Mucosa of rectum (tissue), 2 donors: ENCODE measurements at regions not wholly inside any gene's neighbourhood (a gene's known extent, or its start where the extent isn't known, plus 50 kb on each side); places are given as distances from the start of the nearest gene placed in this dataset.
"Not testable (repeated sequence)": the region's sequence is repeated elsewhere in the genome, so short reads cannot be mapped to it uniquely, and the experiment has no call there.

ENCODE experiments used
- H3K27ac ChIP-seq, 2 donors: one replicate each; pipeline ENCODE4 v1.7.0; 2013; ENCODE audit warnings: inconsistent platforms in 2 of 2, low read depth in 2 of 2, low read length in 2 of 2
- H3K27me3 ChIP-seq, 2 donors: one replicate each; pipeline ENCODE4 v1.7.0; 2013; ENCODE audit warnings: low read length in 2 of 2; ENCODE audit not compliant: control insufficient read depth in 2 of 2, insufficient read depth in 2 of 2
- H3K36me3 ChIP-seq, 2 donors: one replicate each; pipeline ENCODE4 v1.7.0; 2013; ENCODE audit warnings: low read length in 2 of 2; ENCODE audit not compliant: control insufficient read depth in 2 of 2, insufficient read depth in 2 of 2
- H3K4me1 ChIP-seq, 2 donors: one replicate each; pipeline ENCODE4 v1.7.0; 2013; ENCODE audit warnings: low read length in 2 of 2, mild to moderate bottlenecking in 1 of 2; ENCODE audit not compliant: control insufficient read depth in 2 of 2, insufficient read depth in 2 of 2
- H3K4me3 ChIP-seq, 2 donors: one replicate each; pipeline ENCODE4 v1.7.0; 2013; ENCODE audit warnings: low read length in 2 of 2
- H3K9ac ChIP-seq, 2 donors: one replicate each; pipeline ENCODE4 v1.7.0; 2013; ENCODE audit warnings: low read length in 2 of 2, low read depth in 1 of 2, mild to moderate bottlenecking in 1 of 2
- H3K9me3 ChIP-seq, 2 donors: one replicate each; pipeline ENCODE4 v1.7.0; 2013; ENCODE audit warnings: low read length in 2 of 2; ENCODE audit not compliant: control insufficient read depth in 2 of 2
- donor health status: healthy.
- donor health status: Normal muscosa, but diverticular disease.

- Histone ChIP-seq H3K27me3 (no peaks in the 10 kb centered on the region), H3K27ac (no peak overlapping the region), H3K4me3 (no peak overlapping the region), H3K36me3 (no peaks in the 10 kb centered on the region), H3K9ac (no peak overlapping the region), H3K9me3 (peaks cover 0 to 3% of the 10 kb centered on the region in 2 donors), H3K4me1 (no peaks in the 10 kb centered on the region)
Observed at GRCh38 chr3:64380546-64380945, 155.3 kb upstream of the PRICKLE2 start.

GRCh38 chr3:64379221-64379620 is 154.0 kb upstream of the PRICKLE2 start:
- Histone ChIP-seq H3K27me3 (no peaks in the 10 kb centered on the region), H3K9ac (no peak overlapping the region), H3K27ac (peak overlapping the region in 1 of 2 donors; percentile 39), H3K4me1 (no peaks in the 10 kb centered on the region), H3K9me3 (peaks cover 0 to 3% of the 10 kb centered on the region in 2 donors), H3K36me3 (no peaks in the 10 kb centered on the region), H3K4me3 (no peak overlapping the region)

GRCh38 chr3:64377942-64378341 is 152.7 kb upstream of the PRICKLE2 start:
- H3K4me1 ChIP-seq: no peaks in the 10 kb centered on the region
- no peaks in the 10 kb centered on the region for H3K27me3 ChIP-seq
- H3K36me3 ChIP-seq: no peaks in the 10 kb centered on the region
- H3K9me3 ChIP-seq: peaks cover 0 to 3% of the 10 kb centered on the region in 2 donors
- H3K27ac ChIP-seq: no peak overlapping the region
- H3K4me3 ChIP-seq: no peak overlapping the region
- H3K9ac ChIP-seq: no peak overlapping the region

GRCh38 chr3:64375737-64376136 is 150.5 kb upstream of the PRICKLE2 start:
- no peaks in the 10 kb centered on the region for H3K27me3 ChIP-seq
- no peaks in the 10 kb centered on the region for H3K36me3 ChIP-seq
- no peak overlapping the region for H3K4me3 ChIP-seq
- H3K9ac ChIP-seq: no peak overlapping the region
- H3K4me1 ChIP-seq: no peaks in the 10 kb centered on the region
- H3K9me3 ChIP-seq: peaks cover 0 to 3% of the 10 kb centered on the region in 2 donors
- no peak overlapping the region for H3K27ac ChIP-seq

GRCh38 chr3:64369390-64369789 is 144.1 kb upstream of the PRICKLE2 start:
- no peaks in the 10 kb centered on the region for H3K36me3 ChIP-seq
- H3K4me3 ChIP-seq: no peak overlapping the region
- no peak overlapping the region for H3K27ac ChIP-seq
- H3K9ac ChIP-seq: no peak overlapping the region
- no peaks in the 10 kb centered on the region for H3K27me3 ChIP-seq
- H3K4me1 ChIP-seq: no peaks in the 10 kb centered on the region
- H3K9me3 ChIP-seq: no peaks in the 10 kb centered on the region

- no peak overlapping the region for H3K9ac ChIP-seq
- no peaks in the 10 kb centered on the region for H3K9me3 ChIP-seq
- no peaks in the 10 kb centered on the region for H3K4me1 ChIP-seq
- no peaks in the 10 kb centered on the region for H3K36me3 ChIP-seq
- H3K27ac ChIP-seq: no peak overlapping the region
- no peaks in the 10 kb centered on the region for H3K27me3 ChIP-seq
- no peak overlapping the region for H3K4me3 ChIP-seq
Observed at GRCh38 chr3:64368257-64369020, 143.2 kb upstream of the PRICKLE2 start.

GRCh38 chr3:64365877-64366276 is 140.6 kb upstream of the PRICKLE2 start:
- Histone ChIP-seq H3K4me3 (no peak overlapping the region), H3K9me3 (no peaks in the 10 kb centered on the region), H3K27ac (no peak overlapping the region), H3K9ac (no peak overlapping the region), H3K27me3 (no peaks in the 10 kb centered on the region), H3K36me3 (no peaks in the 10 kb centered on the region), H3K4me1 (no peaks in the 10 kb centered on the region)

GRCh38 chr3:64363842-64364241 is 138.6 kb upstream of the PRICKLE2 start:
- Histone ChIP-seq H3K4me1 (no peaks in the 10 kb centered on the region), H3K9ac (no peak overlapping the region), H3K27me3 (no peaks in the 10 kb centered on the region), H3K36me3 (no peaks in the 10 kb centered on the region), H3K9me3 (no peaks in the 10 kb centered on the region), H3K4me3 (no peak overlapping the region), H3K27ac (no peak overlapping the region)

- Histone ChIP-seq H3K36me3 (no peaks in the 10 kb centered on the region), H3K27ac (no peak overlapping the region), H3K27me3 (no peaks in the 10 kb centered on the region), H3K9me3 (no peaks in the 10 kb centered on the region), H3K4me3 (no peak overlapping the region), H3K4me1 (no peaks in the 10 kb centered on the region), H3K9ac (no peak overlapping the region)
Observed at GRCh38 chr3:64361962-64362735, 136.9 kb upstream of the PRICKLE2 start.

- H3K27me3 ChIP-seq, H3K27ac ChIP-seq, H3K9me3 ChIP-seq, H3K9ac ChIP-seq, H3K36me3 ChIP-seq, H3K4me3 ChIP-seq, H3K4me1 ChIP-seq: not testable (repeated sequence)
Observed at GRCh38 chr3:64361036-64361435, 135.8 kb upstream of the PRICKLE2 start.
